ENCODE measurements at regions not wholly inside any gene's neighbourhood (a gene's known extent, or its start where the extent isn't known, plus 50 kb on each side); places are given as distances from the start of the nearest gene placed in this dataset.

GRCh38 chr11:44671234-44671633 is 55.5 kb upstream of the TSPAN18 start:
- POLR2A ChIA-PET = no interaction called here
- H3K9me2 ChIP-seq = no peaks in the 10 kb centered on the region
- H3K36me3 ChIP-seq (replicated peaks in 1 of 2; ENCODE audit: control insufficient read depth in 1 of 2, insufficient read depth in 2 of 2, low read length in 1 of 2) = no peaks in the 10 kb centered on the region
- no peaks in the 10 kb centered on the region for H3K9me3 ChIP-seq
- no peak overlapping the region for H3K4me2 ChIP-seq
- no peak for DNase-seq
- peaks cover 25% of the 10 kb centered on the region; the same call in 1 of the 2 replicates for H3K27me3 ChIP-seq (ENCODE audit: insufficient read depth)
- no peak for TF ChIP-seq MAX (IDR thresholded peaks at IDR 0.05; ENCODE audit: low read depth)
- no peak for TF ChIP-seq TEAD4 (IDR thresholded peaks at IDR 0.05; ENCODE audit: borderline replicate concordance, insufficient read depth)
- TF ChIP-seq EZH2phosphoT487 (IDR thresholded peaks at IDR 0.05; ENCODE audit: borderline replicate concordance, low read depth) = no peak
- TF ChIP-seq MEF2A (IDR thresholded peaks at IDR 0.05; ENCODE audit: borderline replicate concordance, low read depth) = no peak
- no peak for TF ChIP-seq TCF12 (IDR thresholded peaks at IDR 0.05)
- no peak for TF ChIP-seq RAD21 (IDR thresholded peaks at IDR 0.05; ENCODE audit: low read length)
- no peak for TF ChIP-seq FOXM1 (IDR thresholded peaks at IDR 0.05; ENCODE audit: low read depth)
- no peak for TF ChIP-seq MXI1 (IDR thresholded peaks at IDR 0.05; ENCODE audit: low read depth, low read length)
- TF ChIP-seq USF2 (IDR thresholded peaks at IDR 0.05; ENCODE audit: borderline replicate concordance, low read depth, low read length) = no peak
- no peak for TF ChIP-seq NRF1 (IDR thresholded peaks at IDR 0.05; ENCODE audit: low read depth, low read length)
- TF ChIP-seq SMC3 (IDR thresholded peaks at IDR 0.05; ENCODE audit: low read depth, low read length) = no peak
- TF ChIP-seq RCOR1 (IDR thresholded peaks at IDR 0.05; ENCODE audit: low read length) = no peak
- TF ChIP-seq FOSL2 (IDR thresholded peaks at IDR 0.05; ENCODE audit: borderline replicate concordance, low read depth) = no peak
- no peak for TF ChIP-seq REST (IDR thresholded peaks at IDR 0.05; ENCODE audit: low read depth, low read length)
- no peak for TF ChIP-seq IRF3 (IDR thresholded peaks at IDR 0.05; ENCODE audit: low read depth, low read length)
- TF ChIP-seq RFX5 (IDR thresholded peaks at IDR 0.05; ENCODE audit: low read length) = no peak
- no peak for TF ChIP-seq EP300 (IDR thresholded peaks at IDR 0.05; ENCODE audit: borderline replicate concordance in 1 of 2, low read depth in 1 of 2, low read length in 1 of 2)
- TF ChIP-seq CHD2 (IDR thresholded peaks at IDR 0.05; ENCODE audit: low read length, partially characterized antibody) = no peak
- TF ChIP-seq YY1 (IDR thresholded peaks at IDR 0.05; ENCODE audit: low read depth) = no peak
- H3K9ac ChIP-seq = no peak overlapping the region
- no peaks in the 10 kb centered on the region; a peak in 2 of 4 replicates for H3K4me1 ChIP-seq (ENCODE audit: control insufficient read depth in 1 of 2, insufficient read depth in 2 of 2, low read depth in 1 of 2, low read length in 1 of 2)
- H3K4me3 ChIP-seq (ENCODE audit: low read depth in 2 of 2, low read length in 1 of 2) = no peak overlapping the region
- WGBS (ENCODE audit: low lambda C conversion rate) = 43% methylated on average over 1 of the region's 1 CpG
- H3F3A ChIP-seq (replicated peaks; ENCODE audit: insufficient read depth) = no peaks in the 10 kb centered on the region
- H2AFZ ChIP-seq (ENCODE audit: low read depth) = no peak overlapping the region
- H3K79me2 ChIP-seq (ENCODE audit: insufficient read depth) = no peaks in the 10 kb centered on the region
- H3K27ac ChIP-seq (ENCODE audit: low read depth in 2 of 2, low read length in 1 of 2) = no peak overlapping the region
- CTCF ChIA-PET = interaction anchor here (0.7 kb wide), 1 partner anchor 18 kb away, joined by 3 read pairs; no protein-coding TSS in a partner anchor
- H4K20me1 ChIP-seq (ENCODE audit: insufficient read depth) = no peaks in the 10 kb centered on the region
